Mesenchymal stem cell (in vitro differentiated cells and primary cell): ENCODE measurements at regions not wholly inside any gene's neighbourhood (a gene's known extent, or its start where the extent isn't known, plus 50 kb on each side); places are given as distances from the start of the nearest gene placed in this dataset.

Experiments used
- DNase-seq: peaks from one replicate; pipeline ENCODE4 v3.0.0-alpha.2; 2013
- H2AFZ ChIP-seq: one replicate; pipeline ENCODE4 v1.6.1; 2013; ENCODE audit warnings: low read depth, mild to moderate bottlenecking, control low read depth, inconsistent platforms, low read length, moderate library complexity
- H2AK5ac ChIP-seq: 2 replicates; pipeline ENCODE4 v1.6.1; 2013; ENCODE audit warnings: low read length, moderate library complexity, mild to moderate bottlenecking, inconsistent platforms; ENCODE audit not compliant: severe bottlenecking
- H2BK120ac ChIP-seq: one replicate; pipeline ENCODE4 v1.6.1; 2013; ENCODE audit warnings: low read depth, mild to moderate bottlenecking, inconsistent platforms, low read length, moderate library complexity
- H2BK12ac ChIP-seq, 2 experiments: one replicate each; pipeline ENCODE4 v1.6.1; 2013; ENCODE audit warnings: inconsistent platforms in 2 of 2, low read length in 2 of 2, mild to moderate bottlenecking in 2 of 2, moderate library complexity in 2 of 2, control low read depth in 1 of 2
- H2BK15ac ChIP-seq: one replicate; pipeline ENCODE4 v1.6.1; 2013; ENCODE audit warnings: mild to moderate bottlenecking, low read depth, inconsistent platforms; ENCODE audit not compliant: poor library complexity, severe bottlenecking
- H2BK5ac ChIP-seq: 2 replicates; pipeline ENCODE4 v1.6.1; 2013; ENCODE audit warnings: low read depth, mild to moderate bottlenecking, low read length, control low read depth, inconsistent platforms; ENCODE audit not compliant: poor library complexity, severe bottlenecking
- H3K14ac ChIP-seq, 2 experiments: one replicate each; pipeline ENCODE4 v1.6.1; 2013; ENCODE audit warnings: inconsistent platforms in 2 of 2, low read length in 2 of 2, control low read depth in 1 of 2, mild to moderate bottlenecking in 1 of 2, moderate library complexity in 1 of 2
- H3K18ac ChIP-seq, 2 experiments: one replicate each; pipeline ENCODE4 v1.6.1; 2013; ENCODE audit warnings: inconsistent platforms in 2 of 2, low read length in 2 of 2, control low read depth in 1 of 2, low read depth in 1 of 2, mild to moderate bottlenecking in 1 of 2
- H3K23ac ChIP-seq, 2 experiments: one replicate each; pipeline ENCODE4 v1.6.1; 2013; ENCODE audit warnings: inconsistent platforms in 2 of 2, low read length in 2 of 2, mild to moderate bottlenecking in 2 of 2, moderate library complexity in 2 of 2, control low read depth in 1 of 2
- H3K27ac ChIP-seq: 2 replicates; pipeline ENCODE4 v1.5.1; 2013; ENCODE audit warnings: mild to moderate bottlenecking, moderate library complexity, low read length, control low read depth, inconsistent platforms; ENCODE audit not compliant: poor library complexity, severe bottlenecking
- H3K27me3 ChIP-seq, 2 experiments: 2 replicates each; pipeline versions ENCODE4 v1.6.1 to v1.7.0; 2013; ENCODE audit warnings: low read length in 2 of 2, mild to moderate bottlenecking in 2 of 2, moderate library complexity in 2 of 2, control low read depth in 1 of 2, inconsistent platforms in 1 of 2; ENCODE audit not compliant: control insufficient read depth in 1 of 2, insufficient read depth in 1 of 2
- H3K36me3 ChIP-seq, 2 experiments: 2 replicates each; pipeline versions ENCODE4 v1.6.1 to v1.7.0; 2013; ENCODE audit warnings: low read length in 2 of 2, control low read depth in 1 of 2, inconsistent platforms in 1 of 2, low read depth in 1 of 2, mild to moderate bottlenecking in 1 of 2; ENCODE audit not compliant: insufficient read depth in 2 of 2, control insufficient read depth in 1 of 2
- H3K4ac ChIP-seq, 2 experiments: one replicate each; pipeline ENCODE4 v1.6.1; 2013; ENCODE audit warnings: inconsistent platforms in 2 of 2, low read length in 2 of 2, mild to moderate bottlenecking in 2 of 2, moderate library complexity in 2 of 2, control low read depth in 1 of 2, low read depth in 1 of 2
- H3K4me1 ChIP-seq: 2 replicates; pipeline ENCODE4 v1.6.1; 2013; ENCODE audit warnings: low read depth, low read length, control low read depth; ENCODE audit not compliant: control insufficient read depth, insufficient read depth
- H3K4me2 ChIP-seq: 2 replicates; pipeline ENCODE4 v1.6.1; 2013; ENCODE audit warnings: low read length, mild to moderate bottlenecking, inconsistent platforms; ENCODE audit not compliant: poor library complexity, severe bottlenecking
- H3K4me3 ChIP-seq, 2 experiments: 2 replicates each; pipeline versions ENCODE4 v1.5.1 to v1.7.0; 2013; ENCODE audit warnings: low read length in 2 of 2, mild to moderate bottlenecking in 2 of 2, control low read depth in 1 of 2, low read depth in 1 of 2; ENCODE audit not compliant: insufficient read depth in 1 of 2
- H3K79me1 ChIP-seq: replicated peaks from 2 replicates; pipeline ENCODE4 v1.6.1; 2013; ENCODE audit warnings: mild to moderate bottlenecking, control low read depth, low read length, inconsistent platforms; ENCODE audit not compliant: poor library complexity, severe bottlenecking
- H3K9ac ChIP-seq: 2 replicates; pipeline ENCODE4 v1.7.0; 2013; ENCODE audit warnings: mild to moderate bottlenecking, low read length, moderate library complexity
- H3K9me3 ChIP-seq: 2 replicates; pipeline ENCODE4 v1.7.0; 2013; ENCODE audit warnings: mild to moderate bottlenecking, low read length; ENCODE audit not compliant: control insufficient read depth
- H4K8ac ChIP-seq: one replicate; pipeline ENCODE4 v1.6.1; 2013; ENCODE audit warnings: inconsistent platforms, mild to moderate bottlenecking, low read length, moderate library complexity
- H4K91ac ChIP-seq: one replicate; pipeline ENCODE4 v1.6.1; 2013; ENCODE audit warnings: mild to moderate bottlenecking, low read length, inconsistent platforms
- WGBS: methylation state at CpG from one replicate; pipeline ENCODE4 v1.1.7; 2013; ENCODE audit warnings: mixed read lengths; 5-methylcytosine and 5-hydroxymethylcytosine counted together

GRCh38 chr4:134650461-134650860 is 448.9 kb upstream of the PABPC4L start:
- 100% methylated on average over 1 of the region's 2 CpGs for WGBS
- H3K4me1 ChIP-seq: no peaks in the 10 kb centered on the region

GRCh38 chr4:134645778-134646177 is 444.2 kb upstream of the PABPC4L start:
- Histone ChIP-seq H3K18ac (no peak overlapping the region), H2BK12ac (no peak overlapping the region), H4K91ac (no peak overlapping the region), H2AK5ac (no peak overlapping the region), H3K27ac (no peak overlapping the region), H3K23ac (no peak overlapping the region), H2BK5ac (no peak overlapping the region), H4K8ac (no peak overlapping the region), H3K4me2 (no peak overlapping the region), H2BK15ac (no peak overlapping the region), H3K9ac (no peak overlapping the region), H3K79me1 (no peaks in the 10 kb centered on the region), H3K27me3 (no peaks in the 10 kb centered on the region), H2BK120ac (no peak overlapping the region), H3K4ac (no peak overlapping the region), H3K4me1 (no peaks in the 10 kb centered on the region), H2AFZ (no peak overlapping the region), H3K9me3 (no peaks in the 10 kb centered on the region), H3K36me3 (no peaks in the 10 kb centered on the region), H3K4me3 (no peak overlapping the region), H3K14ac (no peak overlapping the region)
- no peak for DNase-seq
- 100% methylated on average over 1 of the region's 2 CpGs for WGBS

More at GRCh38 chr4:134650461-134650860, 448.9 kb upstream of the PABPC4L start:
- no peak for DNase-seq
- Histone ChIP-seq H4K8ac (no peak overlapping the region), H3K9me3 (no peaks in the 10 kb centered on the region), H2AFZ (no peak overlapping the region), H3K18ac (no peak overlapping the region), H3K14ac (no peak overlapping the region), H2BK12ac (no peak overlapping the region), H3K79me1 (no peaks in the 10 kb centered on the region), H3K4me3 (no peak overlapping the region), H3K9ac (no peak overlapping the region), H3K23ac (no peak overlapping the region), H2BK120ac (no peak overlapping the region), H2BK5ac (no peak overlapping the region), H3K27ac (no peak overlapping the region), H2BK15ac (no peak overlapping the region), H3K36me3 (no peaks in the 10 kb centered on the region), H3K4ac (no peak overlapping the region), H4K91ac (no peak overlapping the region), H3K4me2 (no peak overlapping the region), H2AK5ac (no peak overlapping the region), H3K27me3 (no peaks in the 10 kb centered on the region)

- DNase-seq: no peak
- H3K4me3 ChIP-seq: no peak overlapping the region
- no peak overlapping the region for H3K27ac ChIP-seq
- H3K9me3 ChIP-seq: no peaks in the 10 kb centered on the region
- no peak overlapping the region for H3K18ac ChIP-seq
- H3K4me1 ChIP-seq: no peaks in the 10 kb centered on the region
- H3K36me3 ChIP-seq: no peaks in the 10 kb centered on the region
- H4K8ac ChIP-seq: no peak overlapping the region
- H4K91ac ChIP-seq: no peak overlapping the region
- no peak overlapping the region for H3K23ac ChIP-seq
- H2BK12ac ChIP-seq: no peak overlapping the region
- H2BK120ac ChIP-seq: no peak overlapping the region
- no peak overlapping the region for H2BK5ac ChIP-seq
- H3K9ac ChIP-seq: no peak overlapping the region
- H2BK15ac ChIP-seq: no peak overlapping the region
- H3K4ac ChIP-seq: no peak overlapping the region
- H3K14ac ChIP-seq: no peak overlapping the region
- H3K4me2 ChIP-seq: no peak overlapping the region
- no peak overlapping the region for H2AFZ ChIP-seq
- 94% methylated on average over 7 of the region's 7 CpGs for WGBS
- H2AK5ac ChIP-seq: no peak overlapping the region
- no peaks in the 10 kb centered on the region for H3K27me3 ChIP-seq
- H3K79me1 ChIP-seq: no peaks in the 10 kb centered on the region
Observed at GRCh38 chr4:134636338-134637051, 434.9 kb upstream of the PABPC4L start.

GRCh38 chr4:134634301-134634700 is 432.7 kb upstream of the PABPC4L start:
- H2BK5ac ChIP-seq: no peak overlapping the region
- 91% methylated on average over 6 of the region's 7 CpGs for WGBS
- no peak overlapping the region for H3K14ac ChIP-seq

More at GRCh38 chr4:134634301-134634700, 432.7 kb upstream of the PABPC4L start:
- Histone ChIP-seq H2BK120ac (no peak overlapping the region), H2BK12ac (no peak overlapping the region), H3K79me1 (no peaks in the 10 kb centered on the region), H3K4me3 (no peak overlapping the region), H4K91ac (no peak overlapping the region), H2BK15ac (peak overlapping the region; percentile 12), H3K18ac (no peak overlapping the region), H3K9me3 (no peaks in the 10 kb centered on the region), H2AK5ac (no peak overlapping the region), H3K27ac (no peak overlapping the region), H3K36me3 (no peaks in the 10 kb centered on the region), H3K23ac (no peak overlapping the region), H3K4me2 (no peak overlapping the region), H3K4me1 (no peaks in the 10 kb centered on the region), H2AFZ (no peak overlapping the region), H3K9ac (no peak overlapping the region), H4K8ac (no peak overlapping the region), H3K27me3 (no peaks in the 10 kb centered on the region), H3K4ac (no peak overlapping the region)
- no peak for DNase-seq
